ENCODE measurements at regions not wholly inside any gene's neighbourhood (a gene's known extent, or its start where the extent isn't known, plus 50 kb on each side); places are given as distances from the start of the nearest gene placed in this dataset.

- no peak for TF ChIP-seq CTCF (IDR thresholded peaks at IDR 0.05)
- no peak for TF ChIP-seq POLR2AphosphoS5 (IDR thresholded peaks at IDR 0.05)
- no peak for TF ChIP-seq POLR2A (IDR thresholded peaks at IDR 0.05)
Measured at GRCh38 chr6:141483598-141484061, 649.1 kb upstream of the GJE1 start.
